ENCODE measurements at regions not wholly inside any gene's neighbourhood (a gene's known extent, or its start where the extent isn't known, plus 50 kb on each side); places are given as distances from the start of the nearest gene placed in this dataset.
"Not testable (repeated sequence)": the region's sequence is repeated elsewhere in the genome, so short reads cannot be mapped to it uniquely, and the experiment has no call there.

DNA sequence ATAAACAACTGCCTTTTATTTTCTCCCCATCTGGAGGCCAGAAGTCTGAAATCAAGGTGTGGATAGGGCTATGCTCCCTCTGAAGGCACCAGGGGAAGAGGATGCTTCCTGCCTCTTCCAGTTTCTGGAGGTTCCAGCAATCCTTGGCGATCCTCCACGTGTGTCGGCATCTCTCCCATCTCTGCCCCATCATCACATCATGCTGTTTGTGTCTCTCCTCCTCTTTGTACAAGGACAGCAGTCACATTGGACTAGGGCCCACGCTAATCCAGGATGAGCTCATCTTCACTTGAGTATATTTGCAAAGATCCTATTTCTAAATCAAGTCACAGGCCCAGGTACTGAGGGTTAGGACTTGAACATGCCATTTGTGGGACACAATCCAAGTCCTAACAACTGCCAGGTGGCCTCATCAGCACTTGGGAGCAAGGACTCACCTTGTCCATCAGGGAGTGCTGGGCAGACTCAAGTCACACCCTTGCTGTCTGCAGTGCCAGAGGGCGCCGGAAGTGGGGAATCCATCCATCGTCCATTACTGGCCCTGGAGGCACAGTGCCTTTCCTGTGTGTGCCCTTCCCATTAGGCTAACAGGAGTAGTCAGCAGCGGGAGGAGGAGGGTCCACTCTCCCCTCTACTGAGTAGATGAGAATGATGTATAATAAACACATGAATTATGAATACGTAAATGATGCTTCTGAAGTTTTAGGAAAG, 185.4 kb upstream of the AJAP1 start:
- DNase-seq (no peak), ATAC-seq (replicated peaks) (no peak)
- Mint-ChIP-seq H3K4me1 (ENCODE audit: low read depth in 2 of 2) (no peaks in the 10 kb centered on the region), H3K9me3 (no peaks in the 10 kb centered on the region), H3K27ac (no peak overlapping the region), H3K36me3 (ENCODE audit: insufficient read depth) (no peaks in the 10 kb centered on the region), H3K4me3 (no peak overlapping the region), H3K27me3 (peaks cover 0 to 38% of the 10 kb centered on the region in 2 donors)

DNA sequence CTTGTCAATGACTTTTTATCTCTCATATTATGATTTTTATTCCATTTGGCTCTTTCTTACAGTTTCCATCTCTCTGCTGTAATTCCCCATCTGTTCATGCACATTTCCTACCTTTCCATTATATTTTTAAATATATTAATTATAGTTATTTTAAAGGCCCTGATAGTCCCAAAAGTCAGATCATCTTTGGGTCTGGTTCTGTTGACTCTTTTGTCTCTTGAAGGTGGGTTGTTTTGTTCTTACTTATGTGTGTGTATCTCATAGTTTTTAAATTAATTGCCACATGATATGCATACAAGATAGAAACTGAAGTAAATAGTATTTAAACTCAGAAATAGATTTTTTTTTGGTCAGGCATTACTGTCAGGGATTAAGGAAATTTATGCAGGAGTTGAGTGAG, 178.0 kb upstream of the AJAP1 start:
- Mint-ChIP-seq H3K27ac (no peak overlapping the region), H3K36me3 (ENCODE audit: insufficient read depth) (no peaks in the 10 kb centered on the region), H3K27me3 (peaks cover 12 to 24% of the 10 kb centered on the region in 2 donors), H3K4me3 (no peak overlapping the region), H3K9me3 (peaks cover 0 to 14% of the 10 kb centered on the region in 2 donors), H3K4me1 (ENCODE audit: low read depth in 2 of 2) (no peaks in the 10 kb centered on the region)
- no peak for DNase-seq
- no peak for ATAC-seq (replicated peaks)

DNA sequence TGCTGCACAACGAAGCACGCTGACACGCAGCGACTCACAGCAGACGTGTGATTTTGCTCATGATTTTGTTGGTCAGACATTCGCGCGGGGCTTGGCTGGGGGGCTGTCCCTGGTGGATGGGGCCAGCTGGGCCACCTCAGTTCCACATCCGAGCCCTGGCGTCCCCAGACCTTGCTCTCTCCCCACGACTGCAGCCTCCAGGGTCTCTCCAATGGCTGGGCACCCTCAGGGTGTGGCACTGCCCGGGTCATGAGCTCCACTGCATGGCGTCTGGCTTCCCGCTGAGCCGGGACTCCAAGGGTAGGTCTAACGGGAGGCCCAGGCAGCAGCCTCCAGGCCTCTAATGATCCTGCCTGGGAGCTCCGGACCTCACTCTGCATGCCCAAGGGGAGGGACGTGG, 173.0 kb upstream of the AJAP1 start:
- Mint-ChIP-seq H3K9me3 (peaks cover 0 to 14% of the 10 kb centered on the region in 2 donors), H3K27me3 (peaks cover 10 to 43% of the 10 kb centered on the region in 2 donors), H3K27ac (no peak overlapping the region), H3K36me3 (ENCODE audit: insufficient read depth) (no peaks in the 10 kb centered on the region), H3K4me1 (ENCODE audit: low read depth in 2 of 2) (no peaks in the 10 kb centered on the region), H3K4me3 (no peak overlapping the region)
- ATAC-seq (replicated peaks) (no peak), DNase-seq (no peak)

- DNase-seq (no peak), ATAC-seq (replicated peaks) (no peak)
- H3K27me3 Mint-ChIP-seq = peaks cover 14 to 52% of the 10 kb centered on the region in 2 donors
- H3K36me3 Mint-ChIP-seq (ENCODE audit: insufficient read depth) = no peaks in the 10 kb centered on the region
- no peak overlapping the region for H3K4me3 Mint-ChIP-seq
- H3K4me1 Mint-ChIP-seq (ENCODE audit: low read depth in 2 of 2) = no peaks in the 10 kb centered on the region
- H3K9me3 Mint-ChIP-seq = peaks cover 0 to 3% of the 10 kb centered on the region in 2 donors
- no peak overlapping the region for H3K27ac Mint-ChIP-seq
These were observed 171.9 kb upstream of the AJAP1 start for GRCh38 chr1:4482526-4482925.

GRCh38 chr1:4483021-4483625, 171.3 kb upstream of the AJAP1 start:
- H3K36me3 Mint-ChIP-seq (ENCODE audit: insufficient read depth) = no peaks in the 10 kb centered on the region

DNA sequence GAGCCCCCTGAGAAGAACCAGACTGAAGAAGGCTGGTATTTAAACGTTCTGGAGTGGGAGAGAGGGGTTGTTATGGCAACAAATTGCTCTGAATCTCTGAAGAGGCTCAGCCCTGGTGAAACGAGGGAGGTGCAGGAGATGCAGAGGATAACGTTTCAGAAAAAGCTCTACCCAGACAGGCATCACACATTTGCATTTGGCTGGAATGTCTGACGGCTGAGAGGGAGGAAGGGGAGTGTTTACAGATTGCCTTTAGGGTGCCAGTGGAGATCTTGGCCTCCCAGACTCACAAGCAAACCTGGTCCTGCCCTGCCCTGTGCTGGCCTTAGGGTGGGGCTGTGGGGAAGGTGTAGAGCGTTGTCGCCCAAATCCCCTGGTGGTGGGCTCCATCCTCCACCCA, 169.0 kb upstream of the AJAP1 start:
- Mint-ChIP-seq H3K27ac (no peak overlapping the region), H3K9me3 (no peaks in the 10 kb centered on the region), H3K27me3 (peaks cover 8 to 56% of the 10 kb centered on the region in 2 donors), H3K4me3 (no peak overlapping the region), H3K36me3 (ENCODE audit: insufficient read depth) (no peaks in the 10 kb centered on the region), H3K4me1 (ENCODE audit: low read depth in 2 of 2) (no peaks in the 10 kb centered on the region)
- ATAC-seq (replicated peaks) (no peak), DNase-seq (no peak)

More at GRCh38 chr1:4483021-4483625, 171.3 kb upstream of the AJAP1 start:
- H3K27ac Mint-ChIP-seq = no peak overlapping the region
- H3K9me3 Mint-ChIP-seq = no peaks in the 10 kb centered on the region
- no peak overlapping the region for H3K4me3 Mint-ChIP-seq
- ATAC-seq (replicated peaks) = no peak
- H3K27me3 Mint-ChIP-seq = peaks cover 14 to 58% of the 10 kb centered on the region in 2 donors
- no peak for DNase-seq
- no peaks in the 10 kb centered on the region for H3K4me1 Mint-ChIP-seq (ENCODE audit: low read depth in 2 of 2)

- H3K27ac Mint-ChIP-seq = no peak overlapping the region
- ATAC-seq (replicated peaks) (no peak), DNase-seq (no peak)
- H3K4me3 Mint-ChIP-seq = no peak overlapping the region
- no peaks in the 10 kb centered on the region for H3K36me3 Mint-ChIP-seq (ENCODE audit: insufficient read depth)
- H3K9me3 Mint-ChIP-seq = no peaks in the 10 kb centered on the region
- H3K27me3 Mint-ChIP-seq = peaks cover 8 to 55% of the 10 kb centered on the region in 2 donors
- no peaks in the 10 kb centered on the region for H3K4me1 Mint-ChIP-seq (ENCODE audit: low read depth in 2 of 2)
These were observed 168.5 kb upstream of the AJAP1 start for GRCh38 chr1:4485878-4486277.

GRCh38 chr1:4486408-4487120, 167.8 kb upstream of the AJAP1 start:
- H3K36me3 Mint-ChIP-seq (ENCODE audit: insufficient read depth) = no peaks in the 10 kb centered on the region
- H3K9me3 Mint-ChIP-seq = no peaks in the 10 kb centered on the region
- H3K27ac Mint-ChIP-seq = no peak overlapping the region
- H3K27me3 Mint-ChIP-seq = peaks cover 15 to 60% of the 10 kb centered on the region in 2 donors
- no peak overlapping the region for H3K4me3 Mint-ChIP-seq
- ATAC-seq (replicated peaks) (no peak), DNase-seq (no peak)
- no peaks in the 10 kb centered on the region for H3K4me1 Mint-ChIP-seq (ENCODE audit: low read depth in 2 of 2)

DNA sequence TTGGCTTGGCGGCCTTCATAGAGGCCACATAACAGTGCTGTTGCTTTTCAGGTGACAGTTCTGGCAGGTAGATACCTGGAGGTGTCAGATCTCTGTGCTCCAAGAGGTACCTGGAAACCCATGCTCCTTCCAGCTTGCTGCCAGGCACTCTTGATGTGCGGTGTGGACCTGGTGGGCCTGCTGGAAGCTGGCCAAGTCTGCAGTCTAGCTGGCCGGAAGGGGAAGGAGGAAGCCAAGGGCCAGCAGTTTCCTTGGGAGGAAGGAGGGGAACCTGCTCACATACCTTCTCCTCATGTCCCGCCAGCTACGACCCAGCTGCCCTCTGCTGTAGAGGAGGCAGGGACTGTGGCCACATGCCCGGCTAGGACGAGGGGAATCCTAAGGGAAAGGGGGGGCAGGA, 166.4 kb upstream of the AJAP1 start:
- H3K4me1 Mint-ChIP-seq (ENCODE audit: low read depth in 2 of 2) = no peaks in the 10 kb centered on the region
- no peak overlapping the region for H3K27ac Mint-ChIP-seq
- peaks cover 16 to 58% of the 10 kb centered on the region in 2 donors for H3K27me3 Mint-ChIP-seq
- H3K9me3 Mint-ChIP-seq = no peaks in the 10 kb centered on the region
- ATAC-seq (replicated peaks) (no peak), DNase-seq (no peak)
- H3K4me3 Mint-ChIP-seq = no peak overlapping the region
- H3K36me3 Mint-ChIP-seq (ENCODE audit: insufficient read depth) = no peaks in the 10 kb centered on the region

DNA sequence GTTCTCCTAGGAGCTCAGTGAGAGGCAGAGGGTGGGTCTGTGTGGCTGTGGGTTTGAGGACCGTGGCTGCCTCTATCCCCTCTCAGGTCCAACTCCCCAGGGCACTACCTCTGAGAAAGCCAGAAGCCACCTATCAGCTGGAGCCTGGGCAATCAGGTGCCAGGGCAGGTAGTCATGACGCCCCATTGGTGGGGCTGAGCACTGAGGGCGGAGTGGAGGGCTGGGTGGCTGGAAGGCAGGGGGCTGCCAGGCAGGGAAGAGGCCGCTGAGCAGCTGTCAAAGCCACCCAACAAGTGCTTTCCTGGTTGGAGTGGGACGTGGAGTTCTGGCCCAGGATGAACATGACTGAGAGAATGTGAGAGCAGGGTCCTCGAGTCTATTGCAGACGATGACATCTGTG, 164.9 kb upstream of the AJAP1 start:
- Mint-ChIP-seq H3K4me3 (no peak overlapping the region), H3K27ac (no peak overlapping the region), H3K36me3 (ENCODE audit: insufficient read depth) (no peaks in the 10 kb centered on the region), H3K4me1 (ENCODE audit: low read depth in 2 of 2) (no peaks in the 10 kb centered on the region), H3K9me3 (no peaks in the 10 kb centered on the region), H3K27me3 (peaks cover 24 to 53% of the 10 kb centered on the region in 2 donors)
- ATAC-seq (replicated peaks) (no peak), DNase-seq (no peak)

DNA sequence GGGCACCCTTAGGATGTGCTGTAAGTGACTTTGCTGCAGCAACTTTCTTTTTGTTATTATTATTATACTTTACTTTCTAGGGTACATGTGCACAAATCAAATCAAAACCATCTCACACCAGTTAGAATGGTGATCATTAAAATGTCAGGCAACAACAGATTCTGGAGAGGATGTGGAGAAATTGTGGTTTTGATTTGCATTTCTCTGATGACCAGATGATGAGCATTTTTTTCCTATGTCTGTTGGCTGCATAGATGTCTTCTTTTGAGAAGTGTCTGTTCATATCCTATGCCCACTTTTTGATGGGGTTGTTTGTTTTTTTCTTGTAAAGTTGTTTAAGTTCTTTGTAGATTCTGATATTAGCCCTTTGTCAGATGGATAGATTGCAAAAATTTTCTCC, 164.4 kb upstream of the AJAP1 start:
- H3K4me3 Mint-ChIP-seq; DNase-seq; H3K36me3 Mint-ChIP-seq (ENCODE audit: insufficient read depth); H3K4me1 Mint-ChIP-seq (ENCODE audit: low read depth in 2 of 2); ATAC-seq (replicated peaks); H3K27ac Mint-ChIP-seq; H3K9me3 Mint-ChIP-seq: not testable (repeated sequence)
- H3K27me3 Mint-ChIP-seq = peaks cover 24 to 51% of the 10 kb centered on the region in 2 donors

DNA sequence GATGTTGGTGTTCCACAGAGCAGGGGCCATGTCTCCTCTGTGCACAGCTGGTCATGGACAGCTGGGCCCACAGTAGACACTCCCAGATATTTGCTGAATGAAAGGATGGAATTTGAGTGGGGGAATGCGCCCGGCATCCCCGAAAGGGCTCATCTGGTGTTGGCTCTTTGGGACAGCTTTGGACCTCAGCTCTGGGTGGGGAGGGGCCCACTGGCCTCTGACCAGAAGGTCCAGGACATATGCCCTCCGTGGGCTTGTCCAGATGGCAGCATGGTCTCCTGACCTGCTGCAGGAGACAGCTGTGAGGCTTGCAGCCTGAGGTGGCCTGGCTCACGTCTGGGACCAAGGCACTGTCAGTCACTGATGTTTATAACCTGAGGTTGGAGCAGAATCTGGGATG, 160.4 kb upstream of the AJAP1 start:
- no peak for ATAC-seq (replicated peaks)
- H3K4me3 Mint-ChIP-seq = no peak overlapping the region
- H3K27me3 Mint-ChIP-seq = peaks cover 17% of the 10 kb centered on the region in 2 donors
- H3K9me3 Mint-ChIP-seq = no peaks in the 10 kb centered on the region
- H3K27ac Mint-ChIP-seq = no peak overlapping the region
- DNase-seq = no peak
- no peaks in the 10 kb centered on the region for H3K36me3 Mint-ChIP-seq (ENCODE audit: insufficient read depth)
- no peaks in the 10 kb centered on the region for H3K4me1 Mint-ChIP-seq (ENCODE audit: low read depth in 2 of 2)

GRCh38 chr1:4494558-4494957, 159.9 kb upstream of the AJAP1 start:
- Mint-ChIP-seq H3K4me1 (ENCODE audit: low read depth in 2 of 2) (no peaks in the 10 kb centered on the region), H3K36me3 (ENCODE audit: insufficient read depth) (no peaks in the 10 kb centered on the region), H3K9me3 (no peaks in the 10 kb centered on the region), H3K27ac (no peak overlapping the region), H3K27me3 (peaks cover 15 to 17% of the 10 kb centered on the region in 2 donors), H3K4me3 (no peak overlapping the region)
- ATAC-seq (replicated peaks) = no peak
- no peak for DNase-seq

DNA sequence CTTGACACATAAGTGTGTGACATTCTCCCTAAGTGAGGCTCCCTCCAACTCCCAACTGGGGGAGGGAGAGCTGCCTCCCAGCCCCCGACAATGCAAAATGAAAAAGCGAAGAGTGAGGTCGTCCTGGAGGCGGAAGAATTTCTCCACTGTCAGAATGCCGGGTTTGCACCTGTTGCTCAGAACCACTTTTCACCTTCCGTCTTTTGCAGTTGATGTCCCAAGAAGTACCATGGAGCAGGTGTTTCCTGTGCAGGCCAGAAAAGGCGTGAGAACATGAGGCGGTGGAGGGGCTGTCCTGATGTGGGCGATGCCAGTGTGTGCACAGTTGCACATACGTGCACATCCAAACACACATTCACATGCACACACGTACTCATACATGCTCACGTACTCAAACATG, 158.6 kb upstream of the AJAP1 start:
- Mint-ChIP-seq H3K9me3 (no peaks in the 10 kb centered on the region), H3K36me3 (ENCODE audit: insufficient read depth) (no peaks in the 10 kb centered on the region)
- no peak for ATAC-seq (replicated peaks)

More for the DNA sequence above, 158.6 kb upstream of the AJAP1 start:
- no peak overlapping the region for H3K4me3 Mint-ChIP-seq
- DNase-seq = no peak
- H3K4me1 Mint-ChIP-seq (ENCODE audit: low read depth in 2 of 2) = no peaks in the 10 kb centered on the region
- no peak overlapping the region for H3K27ac Mint-ChIP-seq
- peaks cover 15 to 17% of the 10 kb centered on the region in 2 donors for H3K27me3 Mint-ChIP-seq

Data from effector memory CD8-positive, alpha-beta T cell (primary cell).